IMR-90 (cell line): ENCODE measurements at regions not wholly inside any gene's neighbourhood (a gene's known extent, or its start where the extent isn't known, plus 50 kb on each side); places are given as distances from the start of the nearest gene placed in this dataset.

ENCODE experiments used
- ATAC-seq: fragments of 200-7000 bp; cut with Tn5 transposase; 2 replicates; pipeline ENCODE4 v1.9.1; 2020; ENCODE audit warnings: low read depth, mild to moderate bottlenecking, moderate library complexity
- BruUV-seq: library from RNA; stranded (reverse); fragments of 400-500 nt; replicated peaks from 2 replicates; lab custom pipeline; 2021; lab: Mats Ljungman, UMichigan
- CTCF ChIA-PET: fragments of 300-600 bp; formaldehyde crosslinking; extraction: SDS; loops from one replicate; lab custom pipeline; 2021; ENCODE audit warnings: antibody characterized with exemption; lab: Yijun Ruan, JAX
- POLR2A ChIA-PET: fragments of 300-600 bp; sonication (Branson Sonifier 250); formaldehyde crosslinking; loops from one replicate; lab custom pipeline; 2022; ENCODE audit warnings: antibody characterized with exemption; ENCODE audit not compliant: unreplicated experiment; lab: Charles Lee
- DNase-seq: peaks from one replicate; pipeline ENCODE4 v3.0.0; 2013
- H2AFZ ChIP-seq: replicated peaks from 2 replicates; pipeline ENCODE3; 2013; ENCODE audit warnings: low read length, mild to moderate bottlenecking; ENCODE audit not compliant: poor library complexity
- H2AK5ac ChIP-seq: 2 replicates; pipeline ENCODE4 v1.6.1; 2013; ENCODE audit warnings: low read depth, low read length, inconsistent platforms
- H2AK9ac ChIP-seq: replicated peaks from 2 replicates; pipeline ENCODE3; 2013; ENCODE audit warnings: mild to moderate bottlenecking, low read depth, low read length, moderate library complexity; ENCODE audit not compliant: poor library complexity
- H2BK120ac ChIP-seq: 2 replicates; pipeline ENCODE4 v1.6.1; 2013; ENCODE audit warnings: low read depth, low read length, inconsistent platforms
- H2BK15ac ChIP-seq: 3 replicates; pipeline ENCODE4 v1.6.1; 2013; ENCODE audit warnings: low read depth, low read length, inconsistent platforms
- H2BK20ac ChIP-seq: 2 replicates; pipeline ENCODE4 v1.6.1; 2013; ENCODE audit warnings: low read depth, mild to moderate bottlenecking, inconsistent platforms, low read length, moderate library complexity
- H2BK5ac ChIP-seq: 2 replicates; pipeline ENCODE4 v1.6.1; 2013; ENCODE audit warnings: mild to moderate bottlenecking, low read depth, low read length, inconsistent platforms; ENCODE audit not compliant: poor library complexity, severe bottlenecking
- H3K14ac ChIP-seq: replicated peaks from 2 replicates; pipeline ENCODE4 v1.6.1; 2013; ENCODE audit warnings: low read depth, low read length, inconsistent platforms
- H3K18ac ChIP-seq: 2 replicates; pipeline ENCODE4 v1.6.1; 2013; ENCODE audit warnings: low read depth, low read length, control low read depth
- H3K23ac ChIP-seq: 2 replicates; pipeline ENCODE4 v1.6.1; 2013; ENCODE audit warnings: low read depth, low read length, inconsistent platforms
- H3K27ac ChIP-seq: 2 replicates; pipeline ENCODE4 v1.5.1; 2013; ENCODE audit warnings: mild to moderate bottlenecking, control low read depth, low read length; ENCODE audit not compliant: insufficient read depth
- H3K27me3 ChIP-seq: 2 replicates; pipeline ENCODE4 v1.6.1; 2013; ENCODE audit warnings: low read length; ENCODE audit not compliant: control insufficient read depth, insufficient read depth
- H3K36me3 ChIP-seq: 2 replicates; pipeline ENCODE4 v1.6.1; 2013; ENCODE audit warnings: low read length, mixed read lengths; ENCODE audit not compliant: control insufficient read depth, insufficient read depth
- H3K4ac ChIP-seq: 2 replicates; pipeline ENCODE4 v1.6.1; 2013; ENCODE audit warnings: low read depth, low read length, inconsistent platforms
- H3K4me1 ChIP-seq: 2 replicates; pipeline ENCODE4 v1.6.1; 2013; ENCODE audit warnings: low read length, mixed read lengths; ENCODE audit not compliant: control insufficient read depth, insufficient read depth
- H3K4me2 ChIP-seq: 2 replicates; pipeline ENCODE4 v1.6.1; 2013; ENCODE audit warnings: low read depth, mild to moderate bottlenecking, control low read depth, low read length, moderate library complexity
- H3K4me3 ChIP-seq: 2 replicates; pipeline ENCODE4 v1.5.1; 2013; ENCODE audit warnings: low read depth, mild to moderate bottlenecking, control low read depth, low read length, moderate library complexity; ENCODE audit not compliant: insufficient read depth
- H3K56ac ChIP-seq: 2 replicates; pipeline ENCODE4 v1.6.1; 2013; ENCODE audit warnings: low read length, inconsistent platforms; ENCODE audit not compliant: insufficient read depth; ENCODE audit errors: extremely low read depth
- H3K79me1 ChIP-seq, 2 experiments: 2 replicates each; pipeline ENCODE4 v1.6.1; 2013; ENCODE audit warnings: low read length in 2 of 2, inconsistent platforms in 1 of 2, low read depth in 1 of 2
- H3K9ac ChIP-seq: 2 replicates; pipeline ENCODE4 v1.6.1; 2013; ENCODE audit warnings: low read depth, low read length, control low read depth
- H3K9me1 ChIP-seq: 2 replicates; pipeline ENCODE4 v1.6.1; 2013; ENCODE audit warnings: low read length, inconsistent platforms; ENCODE audit not compliant: insufficient read depth
- H3K9me3 ChIP-seq: 2 replicates; pipeline ENCODE4 v1.6.1; 2013; ENCODE audit warnings: low read length; ENCODE audit not compliant: control insufficient read depth, insufficient read depth
- H4K20me1 ChIP-seq: 2 replicates; pipeline ENCODE4 v1.6.1; 2013; ENCODE audit warnings: low read length, inconsistent platforms; ENCODE audit not compliant: insufficient read depth
- H4K5ac ChIP-seq: 2 replicates; pipeline ENCODE4 v1.6.1; 2013; ENCODE audit warnings: mild to moderate bottlenecking, low read depth, low read length, control low read depth
- H4K8ac ChIP-seq, 2 experiments: 2 replicates each; pipeline ENCODE4 v1.6.1; 2013; ENCODE audit warnings: low read depth in 2 of 2, low read length in 2 of 2, control low read depth in 1 of 2, inconsistent platforms in 1 of 2
- H4K91ac ChIP-seq: 2 replicates; pipeline ENCODE4 v1.6.1; 2013; ENCODE audit warnings: low read depth, low read length, inconsistent platforms; ENCODE audit not compliant: insufficient read depth
- CHD1 ChIP-seq: IDR thresholded peaks from 2 replicates; pipeline ENCODE4 v1.6.1; 2012; ENCODE audit warnings: low read depth, low read length, improper control_type of control experiment
- FOS ChIP-seq: fragments of 150-350 bp; IDR thresholded peaks from 2 replicates; pipeline ENCODE4 v1.6.1; 2016; ENCODE audit warnings: low read depth, low read length
- MAFK ChIP-seq: IDR thresholded peaks from 2 replicates; pipeline ENCODE4 v1.6.1; 2012; ENCODE audit warnings: low read depth, low read length, improper control_type of control experiment
- MAZ ChIP-seq: IDR thresholded peaks from 2 replicates; pipeline ENCODE4 v1.6.1; 2012; ENCODE audit warnings: low read depth, mild to moderate bottlenecking, low read length, improper control_type of control experiment, moderate library complexity, borderline replicate concordance
- POLR2A ChIP-seq: IDR thresholded peaks from 2 replicates; pipeline ENCODE4 v1.6.1; 2012; ENCODE audit warnings: mild to moderate bottlenecking, low read depth, low read length
- RCOR1 ChIP-seq: IDR thresholded peaks from 2 replicates; pipeline ENCODE4 v1.6.1; 2012; ENCODE audit warnings: mild to moderate bottlenecking, low read length, improper control_type of control experiment; ENCODE audit not compliant: insufficient replicate concordance
- SMC3 ChIP-seq: fragments of 150-350 bp; IDR thresholded peaks from 2 replicates; pipeline ENCODE4 v1.6.1; 2016; ENCODE audit warnings: low read depth, mild to moderate bottlenecking, antibody characterized with exemption, low read length, moderate library complexity
- WGBS, 2 experiments: methylation state at CpG; one replicate each; pipeline versions ENCODE4 v1.1.5 to v1.1.7; 2013; ENCODE audit warnings: missing lambda C conversion rate in 2 of 2; ENCODE audit not compliant: insufficient read length in 1 of 2; ENCODE audit errors: extremely low coverage in 2 of 2; 5-methylcytosine and 5-hydroxymethylcytosine counted together
- dilution Hi-C: fragments of 300-500 bp; cut with HindIII; formaldehyde crosslinking; loops from one replicate; pipeline ENCODE4 v1.14.3; 2018; ENCODE audit warnings: low sequenced_read_pairs; ENCODE audit not compliant: unreplicated experiment
- in situ Hi-C: fragments of 300-500 bp; cut with MboI; formaldehyde crosslinking; loops from 3 replicates; pipeline ENCODE4 v1.14.3; 2019; ENCODE audit warnings: low sequenced_read_pairs, inconsistent platforms, mixed read lengths
- intact Hi-C: fragments of 100-400 bp; cut with micrococcal nuclease; formaldehyde crosslinking; loops from 2 replicates; pipeline ENCODE4 v1.10.0; 2022
- TF ChIP-seq, protein P1 (sequence below): fragments of 150-350 bp; IDR thresholded peaks from 2 replicates; pipeline ENCODE4 v1.6.1; 2017; ENCODE audit warnings: mild to moderate bottlenecking, antibody characterized with exemption, low read length, low read depth
- TF ChIP-seq, protein P2 (sequence below): fragments of 150-350 bp; IDR thresholded peaks from 2 replicates; pipeline ENCODE4 v1.6.1; 2016; ENCODE audit warnings: low read depth, mild to moderate bottlenecking, low read length, moderate library complexity, borderline replicate concordance

DNA sequence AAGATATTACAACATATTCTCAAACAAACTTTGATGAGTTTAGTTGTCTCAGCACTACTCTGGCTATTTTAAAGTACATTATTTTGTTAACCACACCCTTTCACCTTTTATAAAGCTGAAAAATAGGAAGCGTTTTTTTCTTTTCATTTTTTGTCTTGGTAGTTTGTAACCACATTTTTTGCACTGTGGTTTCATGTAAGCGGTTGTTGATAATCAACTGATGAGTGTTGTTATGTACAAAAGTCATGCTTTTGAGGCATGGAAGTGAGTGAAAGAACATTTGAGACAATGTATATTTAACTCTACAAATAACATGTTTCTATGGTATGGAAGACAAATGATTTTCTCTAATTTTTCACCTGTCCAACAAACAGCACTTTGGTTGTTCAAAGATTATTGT, 52.1 kb upstream of the ATP2B1 start:
- Histone ChIP-seq H3K9me1 (peaks cover 3% of the 10 kb centered on the region; the same call in 1 of the 2 replicates), H2AK9ac (no peak overlapping the region), H3K79me1 (no peaks in the 10 kb centered on the region), H2AFZ (no peak overlapping the region), H3K27me3 (no peaks in the 10 kb centered on the region), H2BK120ac (no peak overlapping the region), H3K4me3 (no peak overlapping the region), H3K14ac (no peak overlapping the region), H3K23ac (no peak overlapping the region), H4K20me1 (no peaks in the 10 kb centered on the region), H4K5ac (no peak overlapping the region), H3K9me3 (no peaks in the 10 kb centered on the region), H3K27ac (no peak overlapping the region), H2AK5ac (no peak overlapping the region), H3K18ac (no peak overlapping the region), H3K36me3 (no peaks in the 10 kb centered on the region), H4K8ac (no peak overlapping the region), H2BK20ac (no peak overlapping the region), H2BK15ac (no peak overlapping the region), H2BK5ac (no peak overlapping the region), H3K4ac (no peak overlapping the region), H3K4me2 (no peak overlapping the region), H3K9ac (no peak overlapping the region), H3K56ac (no peak overlapping the region), H4K91ac (no peak overlapping the region), H3K4me1 (peaks cover 8% of the 10 kb centered on the region)
- intact Hi-C loops (no loop called here), dilution Hi-C loops (no loop called here), in situ Hi-C loops (no loop called here)
- no peak for DNase-seq
- CTCF ChIA-PET = no interaction called here
- WGBS, 2 experiments = no CpG with 5 or more reads among the region's 2 CpGs
- BruUV-seq = no TSS peak
- no peak for ATAC-seq
- POLR2A ChIA-PET = no interaction called here
- TF ChIP-seq RCOR1 (no peak), FOS (no peak), SMC3 (no peak), CHD1 (no peak), MAFK (no peak), POLR2A (no peak), MAZ (no peak)
- TF ChIP-seq, protein P1, sequence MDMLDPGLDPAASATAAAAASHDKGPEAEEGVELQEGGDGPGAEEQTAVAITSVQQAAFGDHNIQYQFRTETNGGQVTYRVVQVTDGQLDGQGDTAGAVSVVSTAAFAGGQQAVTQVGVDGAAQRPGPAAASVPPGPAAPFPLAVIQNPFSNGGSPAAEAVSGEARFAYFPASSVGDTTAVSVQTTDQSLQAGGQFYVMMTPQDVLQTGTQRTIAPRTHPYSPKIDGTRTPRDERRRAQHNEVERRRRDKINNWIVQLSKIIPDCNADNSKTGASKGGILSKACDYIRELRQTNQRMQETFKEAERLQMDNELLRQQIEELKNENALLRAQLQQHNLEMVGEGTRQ = no peak
- TF ChIP-seq, protein P2, sequence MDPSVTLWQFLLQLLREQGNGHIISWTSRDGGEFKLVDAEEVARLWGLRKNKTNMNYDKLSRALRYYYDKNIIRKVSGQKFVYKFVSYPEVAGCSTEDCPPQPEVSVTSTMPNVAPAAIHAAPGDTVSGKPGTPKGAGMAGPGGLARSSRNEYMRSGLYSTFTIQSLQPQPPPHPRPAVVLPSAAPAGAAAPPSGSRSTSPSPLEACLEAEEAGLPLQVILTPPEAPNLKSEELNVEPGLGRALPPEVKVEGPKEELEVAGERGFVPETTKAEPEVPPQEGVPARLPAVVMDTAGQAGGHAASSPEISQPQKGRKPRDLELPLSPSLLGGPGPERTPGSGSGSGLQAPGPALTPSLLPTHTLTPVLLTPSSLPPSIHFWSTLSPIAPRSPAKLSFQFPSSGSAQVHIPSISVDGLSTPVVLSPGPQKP = no peak
